SK-N-SH (cell line): ENCODE measurements at regions not wholly inside any gene's neighbourhood (a gene's known extent, or its start where the extent isn't known, plus 50 kb on each side); places are given as distances from the start of the nearest gene placed in this dataset.

Experiments used
- CTCF ChIA-PET: fragments of 300-600, 350-600 bp; formaldehyde crosslinking; extraction: SDS; loops from one replicate; lab custom pipeline; 2021; lab: Yijun Ruan, JAX
- POLR2A ChIA-PET: fragments of 350-600 bp; sonication (Branson Sonifier 250); formaldehyde crosslinking; extraction: SDS; loops from one replicate; lab custom pipeline; 2020; ENCODE audit warnings: antibody characterized with exemption, inconsistent platforms; lab: Yijun Ruan, JAX
- DNase-seq: peaks from one replicate; pipeline ENCODE4 v3.0.0; 2012
- H2AFZ ChIP-seq: fragments of 200-600 bp; sonication (generic); 2 replicates; pipeline ENCODE4 v1.8.1; 2016; ENCODE audit warnings: antibody characterized with exemption, mild to moderate bottlenecking, low read depth
- H3F3A ChIP-seq: fragments of 200-600 bp; sonication (generic); replicated peaks from 2 replicates; pipeline ENCODE3; 2016; ENCODE audit warnings: antibody characterized with exemption, mild to moderate bottlenecking; ENCODE audit not compliant: insufficient read depth
- H3K27ac ChIP-seq, 2 experiments: fragments of 200-500 bp in 1 of 2; fragments of 200-600 bp in 1 of 2; sonication (Bioruptor generic) in 1 of 2; sonication (generic), shearing (Covaris generic) in 1 of 2; 2 replicates each; pipeline versions ENCODE4 v1.5.1 to v1.6.1; 2014 to 2016; ENCODE audit warnings: low read depth in 2 of 2, inconsistent platforms in 1 of 2, low read length in 1 of 2, mild to moderate bottlenecking in 1 of 2, mixed read lengths in 1 of 2
- H3K27me3 ChIP-seq: fragments of 200-600 bp; sonication (generic), shearing (Covaris generic); 2 replicates; pipeline ENCODE4 v1.6.1; 2016; ENCODE audit warnings: mixed run types; ENCODE audit not compliant: insufficient read depth
- H3K36me3 ChIP-seq, 2 experiments: fragments of 200-500 bp in 1 of 2; fragments of 200-600 bp in 1 of 2; sonication (Bioruptor generic) in 1 of 2; sonication (generic) in 1 of 2; replicated peaks in 1 of 2; 2 replicates each; pipeline versions ENCODE3 to v1.5.1; 2014 to 2016; ENCODE audit warnings: low read length in 1 of 2, mild to moderate bottlenecking in 1 of 2; ENCODE audit not compliant: insufficient read depth in 2 of 2, control insufficient read depth in 1 of 2
- H3K4me1 ChIP-seq, 2 experiments: fragments of 200-500 bp in 1 of 2; fragments of 200-600 bp in 1 of 2; sonication (Bioruptor generic) in 1 of 2; sonication (generic), shearing (Covaris generic) in 1 of 2; 2 replicates each; pipeline versions ENCODE4 v1.5.1 to v1.6.1; 2014 to 2016; ENCODE audit warnings: low read depth in 1 of 2, low read length in 1 of 2, mixed run types in 1 of 2; ENCODE audit not compliant: insufficient read depth in 2 of 2, control insufficient read depth in 1 of 2
- H3K4me2 ChIP-seq: fragments of 200-600 bp; sonication (generic), shearing (Covaris generic); 2 replicates; pipeline ENCODE4 v1.6.1; 2017; ENCODE audit warnings: mixed run types
- H3K4me3 ChIP-seq, 2 experiments: fragments of 200-500 bp in 1 of 2; fragments of 200-600 bp in 1 of 2; sonication (Bioruptor generic) in 1 of 2; sonication (generic), shearing (Covaris generic) in 1 of 2; 2 replicates each; pipeline versions ENCODE4 v1.5.1 to v1.8.1; 2014 to 2016; ENCODE audit warnings: low read depth in 2 of 2, inconsistent platforms in 1 of 2, low read length in 1 of 2, mild to moderate bottlenecking in 1 of 2, mixed read lengths in 1 of 2, moderate library complexity in 1 of 2
- H3K79me2 ChIP-seq: fragments of 200-600 bp; sonication (generic); 2 replicates; pipeline ENCODE4 v1.8.1; 2017; ENCODE audit warnings: mild to moderate bottlenecking; ENCODE audit not compliant: insufficient read depth
- H3K9ac ChIP-seq: fragments of 200-600 bp; sonication (generic); 2 replicates; pipeline ENCODE4 v1.6.1; 2017; ENCODE audit warnings: mixed run types
- H3K9me2 ChIP-seq: fragments of 200-600 bp; sonication (generic); 2 replicates; pipeline ENCODE4 v1.6.1; 2017; ENCODE audit warnings: mixed run types
- H3K9me3 ChIP-seq: fragments of 200-600 bp; sonication (generic); 2 replicates; pipeline ENCODE4 v1.6.1; 2017; ENCODE audit warnings: mixed run types, mild to moderate bottlenecking, moderate library complexity
- H4K20me1 ChIP-seq: fragments of 200-600 bp; sonication (generic); 2 replicates; pipeline ENCODE4 v1.6.1; 2017; ENCODE audit warnings: mild to moderate bottlenecking, mixed run types; ENCODE audit not compliant: insufficient read depth
- CTCF ChIP-seq: fragments of 200-600 bp; sonication (generic); IDR thresholded peaks from 2 replicates; pipeline ENCODE4 v1.6.1; 2017; ENCODE audit warnings: antibody characterized with exemption, mild to moderate bottlenecking, moderate library complexity
- ELF1 ChIP-seq: IDR thresholded peaks from 2 replicates; pipeline ENCODE4 v1.4.0; 2012
- EP300 ChIP-seq, 2 experiments: IDR thresholded peaks; 2 replicates each; pipeline versions ENCODE4 v1.4.0 to v1.6.1; 2012; ENCODE audit warnings: borderline replicate concordance in 1 of 2, low read depth in 1 of 2, low read length in 1 of 2
- EZH2phosphoT487 ChIP-seq: fragments of 200-600 bp; sonication (generic); IDR thresholded peaks from 2 replicates; pipeline ENCODE4 v1.6.1; 2017; ENCODE audit warnings: low read depth, mixed run types, mild to moderate bottlenecking, antibody characterized with exemption, moderate library complexity, borderline replicate concordance
- FOSL2 ChIP-seq: IDR thresholded peaks from 2 replicates; pipeline ENCODE4 v1.4.0; 2012; ENCODE audit warnings: low read depth, mild to moderate bottlenecking, moderate library complexity, borderline replicate concordance
- GABPA ChIP-seq: IDR thresholded peaks from 2 replicates; pipeline ENCODE4 v1.4.0; 2012; ENCODE audit warnings: low read depth, mild to moderate bottlenecking
- MAX ChIP-seq: IDR thresholded peaks from 2 replicates; pipeline ENCODE4 v1.4.0; 2012; ENCODE audit warnings: low read depth
- MXI1 ChIP-seq: IDR thresholded peaks from 2 replicates; pipeline ENCODE4 v1.6.1; 2012; ENCODE audit warnings: mild to moderate bottlenecking, low read depth, low read length, improper control_type of control experiment
- RAD21 ChIP-seq: IDR thresholded peaks from 2 replicates; pipeline ENCODE4 v1.6.1; 2012; ENCODE audit warnings: mild to moderate bottlenecking, low read length
- RCOR1 ChIP-seq: fragments of 150-350 bp; IDR thresholded peaks from 2 replicates; pipeline ENCODE4 v1.6.1; 2017; ENCODE audit warnings: antibody characterized with exemption, low read length
- RXRA ChIP-seq: IDR thresholded peaks from 2 replicates; pipeline ENCODE4 v1.4.0; 2012; ENCODE audit warnings: low read depth, mild to moderate bottlenecking, borderline replicate concordance
- USF1 ChIP-seq: IDR thresholded peaks from 2 replicates; pipeline ENCODE4 v1.4.0; 2012; ENCODE audit warnings: low read depth, borderline replicate concordance
- USF2 ChIP-seq: fragments of 150-350 bp; IDR thresholded peaks from 2 replicates; pipeline ENCODE4 v1.6.1; 2017; ENCODE audit warnings: antibody characterized with exemption, low read length, low read depth, borderline replicate concordance
- ZBTB33 ChIP-seq: IDR thresholded peaks from 2 replicates; pipeline ENCODE4 v1.4.0; 2012; ENCODE audit warnings: low read depth, borderline replicate concordance
- WGBS: methylation state at CpG from one replicate; pipeline ENCODE4 v1.1.6; 2017; ENCODE audit warnings: low lambda C conversion rate; 5-methylcytosine and 5-hydroxymethylcytosine counted together

- no peak for DNase-seq
- POLR2A ChIA-PET, result no interaction called here
Measured at GRCh38 chr7:88429382-88429781, 122.7 kb upstream of the STEAP4 start.

GRCh38 chr7:88402529-88402928, 95.8 kb upstream of the STEAP4 start:
- ChIA-PET CTCF (interaction anchor here (1.2 to 1.9 kb wide), 4 partner anchors 10 to 1221 kb away, joined by 4 to 7 read pairs (median 6); no protein-coding TSS in a partner anchor), POLR2A (no interaction called here)
- H3K9ac ChIP-seq, result no peak overlapping the region
- H3K9me2 ChIP-seq, result no peaks in the 10 kb centered on the region
- no peaks in the 10 kb centered on the region for H4K20me1 ChIP-seq
- no peaks in the 10 kb centered on the region for H3K27me3 ChIP-seq
- 48% methylated on average over 5 of the region's 5 CpGs for WGBS
- no peak for DNase-seq
- H2AFZ ChIP-seq, result no peak overlapping the region
- no peaks in the 10 kb centered on the region for H3K4me1 ChIP-seq
- H3K9me3 ChIP-seq, result no peaks in the 10 kb centered on the region
- H3F3A ChIP-seq, result no peaks in the 10 kb centered on the region
- no peak overlapping the region for H3K4me3 ChIP-seq
- H3K36me3 ChIP-seq, result no peaks in the 10 kb centered on the region
- no peak overlapping the region for H3K27ac ChIP-seq
- H3K79me2 ChIP-seq, result no peaks in the 10 kb centered on the region
- H3K4me2 ChIP-seq, result no peak overlapping the region
- no peak for TF ChIP-seq RXRA
- no peak for TF ChIP-seq USF1
- no peak for TF ChIP-seq GABPA
- TF ChIP-seq MXI1, result no peak
- TF ChIP-seq RAD21, result no peak
- no peak for TF ChIP-seq ZBTB33
- TF ChIP-seq USF2, result no peak
- no peak for TF ChIP-seq RCOR1
- TF ChIP-seq MAX, result no peak

More at GRCh38 chr7:88429382-88429781, 122.7 kb upstream of the STEAP4 start:
- Histone ChIP-seq H3K79me2 (no peaks in the 10 kb centered on the region), H3K9ac (no peak overlapping the region), H3K4me1 (peaks cover 0 to 15% of the 10 kb centered on the region in 2 experiments; a peak in 2 of 4 replicates), H3F3A (no peaks in the 10 kb centered on the region), H3K27me3 (no peaks in the 10 kb centered on the region), H3K27ac (no peak overlapping the region), H3K9me2 (no peaks in the 10 kb centered on the region), H3K4me3 (no peak overlapping the region), H3K4me2 (no peak overlapping the region), H3K36me3 (no peaks in the 10 kb centered on the region), H4K20me1 (no peaks in the 10 kb centered on the region), H2AFZ (no peak overlapping the region), H3K9me3 (no peaks in the 10 kb centered on the region)
- 45% methylated on average over 2 of the region's 2 CpGs for WGBS
- CTCF ChIA-PET, result interaction anchor here (1.0 to 1.9 kb wide), 2 partner anchors 61 to 65 kb away, joined by 3 read pairs; no protein-coding TSS in a partner anchor
- TF ChIP-seq MAX (no peak), FOSL2 (no peak), ELF1 (no peak), EZH2phosphoT487 (no peak), USF2 (no peak), GABPA (no peak), CTCF (peak; percentile 19; the same call in 1 of the 2 replicates), EP300 (IDR thresholded peaks at IDR 0.05; ENCODE audit: borderline replicate concordance in 1 of 2, low read depth in 1 of 2, low read length in 1 of 2) (no peak)
